CD4-positive, alpha-beta T cell treated with Interferon alpha-2 for 1 hour (primary cell): ENCODE measurements at regions not wholly inside any gene's neighbourhood (a gene's known extent, or its start where the extent isn't known, plus 50 kb on each side); places are given as distances from the start of the nearest gene placed in this dataset.
A peak's percentile ranks its signal among the peaks of the same experiment; 100 is the strongest.
"Not testable (repeated sequence)": the region's sequence is repeated elsewhere in the genome, so short reads cannot be mapped to it uniquely, and the experiment has no call there.

Experiments
- DNase-seq, 2 donors: peaks; one replicate each; pipeline ENCODE4 v3.0.0-alpha.2; 2020 to 2022

DNA sequence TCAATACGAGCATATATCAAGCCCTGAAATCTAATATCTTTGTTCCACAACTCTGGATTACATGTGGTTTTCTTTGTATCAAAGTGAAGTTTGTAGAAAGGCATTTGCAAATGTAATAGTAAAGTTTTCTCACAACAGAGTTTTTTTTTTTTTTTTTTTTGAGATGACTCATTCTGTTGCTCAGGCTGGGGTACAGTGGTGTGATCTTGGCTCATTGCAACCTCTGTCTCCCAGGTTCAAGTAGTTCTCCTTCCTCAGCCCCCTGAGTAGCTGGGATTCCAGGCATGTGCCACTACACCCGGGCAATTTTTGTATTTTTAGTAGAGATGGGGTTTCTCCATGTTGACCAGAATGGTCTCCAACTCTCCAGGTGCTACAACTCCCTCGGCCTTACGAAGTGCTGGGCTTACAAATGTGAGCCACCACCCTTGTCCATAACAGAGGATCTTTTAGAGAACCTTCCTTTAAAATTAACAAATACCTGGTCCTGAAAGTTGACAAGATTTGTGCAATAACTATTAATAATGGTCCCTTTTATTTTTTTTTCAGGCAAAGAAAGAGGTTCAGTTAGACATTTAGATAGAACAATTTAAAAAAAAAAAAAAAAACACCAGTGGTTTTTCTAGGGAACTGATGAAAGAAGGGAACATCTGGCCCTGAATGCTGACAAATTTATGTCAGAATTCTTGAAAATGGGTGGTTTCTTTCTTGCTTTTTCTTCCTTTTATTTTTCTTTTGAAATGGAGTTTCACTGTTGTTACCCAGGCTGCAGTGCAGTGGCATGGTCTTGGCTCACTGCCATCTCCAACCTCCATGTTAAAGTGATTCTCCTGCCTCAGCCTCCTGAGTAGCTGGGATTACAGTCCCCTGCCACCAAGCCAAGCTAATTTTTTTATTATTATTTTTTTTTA, 278.5 kb downstream of the RPS4Y2 start:
- DNase-seq, result no peak

GRCh38 chrY:21037398-21037797, 281.5 kb downstream of the RPS4Y2 start:
- DNase-seq, result not testable (repeated sequence)

DNA sequence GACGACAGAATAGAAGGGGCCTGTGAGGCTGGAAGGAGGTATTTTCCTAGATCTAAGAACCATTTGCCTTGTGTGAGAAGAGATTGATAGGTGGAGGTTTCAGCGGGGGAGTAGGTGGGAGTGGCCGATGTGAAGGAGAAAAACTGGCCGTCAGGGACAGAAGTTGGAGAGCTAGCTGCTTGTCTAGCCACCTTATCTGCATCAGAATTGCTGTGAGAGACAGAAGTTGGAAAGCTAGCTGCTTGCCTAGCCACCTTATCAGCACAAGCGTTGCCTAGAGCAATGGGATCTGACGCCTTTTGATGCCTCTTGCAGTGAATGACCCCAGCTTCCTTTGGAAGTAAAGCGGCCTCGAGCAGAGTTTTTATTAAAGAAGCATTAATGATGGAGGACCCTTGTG, 283.9 kb downstream of the RPS4Y2 start:
- no peak for DNase-seq

GRCh38 chrY:21040711-21041110, 284.8 kb downstream of the RPS4Y2 start:
- not testable (repeated sequence) for DNase-seq

GRCh38 chrY:21073079-21073478, 317.2 kb downstream of the RPS4Y2 start:
- DNase-seq, result peak in 1 of 2 donors; percentile 20

DNA sequence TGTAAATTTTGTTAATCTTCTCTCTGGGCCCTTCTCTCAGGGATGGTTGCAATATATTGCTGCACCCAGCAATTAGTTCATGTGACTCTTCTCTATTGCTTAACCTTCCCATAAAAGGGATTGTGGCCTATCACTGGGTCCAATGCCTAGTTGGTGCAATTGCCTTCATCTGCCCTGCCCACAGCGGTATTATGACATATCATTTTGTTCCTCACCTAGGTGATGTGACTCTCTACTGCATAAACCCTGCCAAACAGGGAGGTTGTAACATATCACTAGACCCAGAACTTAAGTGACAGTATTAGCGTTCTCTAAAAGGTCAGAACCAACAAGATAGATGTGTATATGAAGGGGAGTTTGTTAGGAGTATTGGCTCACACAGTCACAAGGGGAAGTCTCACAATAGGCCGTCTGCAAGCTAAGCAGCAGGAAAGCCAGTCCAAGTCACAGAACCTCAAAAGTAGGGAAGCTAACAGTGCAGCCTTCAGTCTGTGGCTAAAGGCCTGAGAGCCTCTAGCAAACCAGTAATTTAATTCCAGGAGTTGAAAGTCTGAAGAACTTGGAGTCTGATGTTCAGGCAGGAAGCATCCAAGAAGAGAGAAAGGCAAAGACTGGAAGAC, 317.8 kb downstream of the RPS4Y2 start:
- no peak for DNase-seq

- no peak for DNase-seq
Measured at GRCh38 chrY:21075658-21076057, 319.8 kb downstream of the RPS4Y2 start.

DNA sequence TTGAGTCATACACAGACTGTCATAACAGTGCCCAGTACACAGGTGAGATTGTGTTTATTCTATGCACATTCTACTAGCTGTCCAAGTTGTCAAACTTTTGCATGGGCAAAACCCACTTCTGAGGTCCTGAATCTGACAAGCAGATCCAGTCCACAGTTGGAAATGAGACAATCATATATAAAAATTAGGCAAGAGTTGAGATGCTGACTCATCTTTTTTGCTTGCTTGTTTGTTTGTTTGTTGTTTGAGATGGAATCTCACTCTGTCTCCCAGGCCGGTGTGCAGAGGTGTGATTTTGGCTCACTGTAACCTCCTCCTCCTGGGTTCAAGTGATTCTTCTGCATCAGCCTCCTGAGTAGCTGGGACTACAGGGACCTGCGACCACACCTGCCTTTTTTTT, 323.8 kb downstream of the RPS4Y2 start:
- DNase-seq, result no peak

GRCh38 chrY:21081640-21082611, 326.0 kb downstream of the RPS4Y2 start:
- DNase-seq, result no peak

DNA sequence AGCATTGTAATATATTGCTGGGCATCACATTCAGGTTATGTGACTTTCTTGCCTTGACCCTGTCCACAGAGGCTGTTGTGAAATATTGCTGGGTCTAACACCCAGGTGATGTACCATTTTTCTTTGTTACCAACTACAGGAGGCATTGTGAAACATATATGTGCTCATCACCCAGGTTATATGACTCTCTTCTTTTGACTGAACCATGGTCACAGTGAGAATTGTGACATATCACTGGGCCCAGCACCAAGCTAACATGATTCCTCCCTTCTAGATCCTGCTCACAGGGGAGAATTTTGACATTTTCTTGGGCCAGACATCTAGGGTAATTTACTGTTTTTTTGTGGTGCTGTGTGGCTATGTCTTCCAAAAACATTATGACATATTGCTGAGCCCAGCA, 326.7 kb downstream of the RPS4Y2 start:
- no peak for DNase-seq

DNA sequence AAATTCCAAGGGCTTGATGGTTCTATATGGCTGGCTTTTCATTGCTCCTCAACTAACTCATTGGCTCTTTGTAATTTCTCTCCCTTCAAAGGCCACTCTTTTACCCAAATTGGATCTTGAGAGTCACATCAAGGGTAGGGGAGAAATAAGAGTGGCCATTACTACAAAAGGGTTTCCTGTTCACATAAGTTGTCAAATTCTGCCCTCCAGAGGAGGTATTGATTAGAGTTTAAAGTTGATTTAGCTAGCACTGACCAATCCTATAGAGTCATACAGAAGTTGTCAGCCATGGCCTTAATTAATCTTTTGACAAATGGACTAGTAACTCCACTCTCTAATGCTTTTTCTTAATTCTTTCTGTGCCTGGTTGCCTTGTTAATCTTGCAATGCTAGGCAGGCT, 336.0 kb downstream of the RPS4Y2 start:
- DNase-seq, result peak in 1 of 2 donors; percentile 30

- no peak for DNase-seq
Measured at GRCh38 chrY:21102507-21102906, 346.6 kb downstream of the RPS4Y2 start.

GRCh38 chrY:21103885-21104284, 348.0 kb downstream of the RPS4Y2 start:
- no peak for DNase-seq

- DNase-seq, result no peak
Measured at GRCh38 chrY:21105529-21105928, 349.6 kb downstream of the RPS4Y2 start.

DNA sequence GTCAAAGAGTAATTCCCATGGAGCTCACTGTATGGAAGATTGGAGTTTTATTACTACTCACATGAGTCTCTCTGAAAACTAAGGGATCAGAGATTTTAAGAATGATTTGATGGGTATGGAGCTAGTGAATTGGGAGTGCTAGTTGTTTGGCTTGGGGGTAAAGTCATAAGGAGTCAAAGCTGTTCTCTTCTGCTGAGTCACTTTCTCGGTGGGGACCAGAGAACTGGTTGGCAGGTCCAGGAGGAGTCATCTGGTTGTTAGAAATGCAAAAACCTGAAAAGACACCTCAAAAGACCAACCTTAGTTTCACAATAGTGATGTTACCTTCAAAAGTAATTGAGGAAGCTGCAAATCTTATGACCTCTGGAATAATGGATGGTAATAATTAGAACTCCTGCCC, 355.4 kb downstream of the RPS4Y2 start:
- DNase-seq, result no peak

- DNase-seq, result no peak
Measured at GRCh38 chrY:21121065-21121464, 365.2 kb downstream of the RPS4Y2 start.

DNA sequence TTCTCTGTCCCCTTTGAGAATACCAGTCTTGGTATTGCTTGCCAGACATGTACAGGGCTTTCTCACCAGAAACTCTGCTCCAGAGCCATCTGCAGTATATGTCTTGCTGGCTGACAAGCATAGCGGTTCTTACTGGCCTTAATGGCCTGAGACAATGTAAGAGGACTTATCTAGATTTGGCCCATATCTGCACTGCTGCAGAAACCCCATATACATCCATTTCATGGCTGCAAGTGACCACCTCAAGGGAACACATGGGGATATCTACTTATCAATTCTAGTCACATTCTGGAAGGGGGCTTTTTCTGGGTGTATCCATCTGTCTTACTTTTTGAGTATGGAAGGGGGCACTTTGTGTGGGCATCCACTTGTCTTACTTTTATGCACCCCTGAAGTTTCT, 375.5 kb upstream of the RBMY1B start:
- no peak for DNase-seq

DNA sequence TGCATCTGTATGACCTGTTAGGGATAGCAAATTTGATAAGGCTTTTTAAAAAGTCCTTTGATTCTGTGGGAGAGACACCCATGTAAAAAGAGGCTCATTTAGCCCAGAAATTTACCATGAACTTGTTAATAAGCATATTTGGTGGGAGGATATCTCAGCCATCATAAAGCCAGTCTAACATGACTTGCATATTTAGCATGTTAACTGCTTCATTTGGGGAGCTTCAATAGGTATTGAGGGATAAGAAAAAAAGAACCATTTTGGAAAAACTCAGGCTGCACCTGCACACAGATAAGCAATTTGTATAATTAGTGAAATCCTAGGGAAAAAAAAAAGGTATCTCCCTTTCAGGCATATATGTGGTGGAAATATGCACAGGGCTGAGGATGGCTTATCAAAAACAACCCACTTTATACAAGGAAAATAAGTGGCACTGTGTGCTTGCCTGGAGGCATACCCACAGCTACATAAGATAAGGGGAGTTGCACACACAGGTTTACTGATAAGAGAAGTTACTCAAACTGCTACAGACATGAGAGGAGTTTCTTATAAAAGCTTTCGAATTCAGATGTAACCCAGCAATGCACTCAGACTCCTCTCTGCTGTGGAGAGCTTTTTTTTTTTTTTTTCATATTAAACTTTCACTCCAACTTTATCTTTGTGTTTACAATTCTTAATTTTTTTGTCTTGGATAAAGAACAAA, 372.9 kb upstream of the RBMY1B start:
- no peak for DNase-seq

DNA sequence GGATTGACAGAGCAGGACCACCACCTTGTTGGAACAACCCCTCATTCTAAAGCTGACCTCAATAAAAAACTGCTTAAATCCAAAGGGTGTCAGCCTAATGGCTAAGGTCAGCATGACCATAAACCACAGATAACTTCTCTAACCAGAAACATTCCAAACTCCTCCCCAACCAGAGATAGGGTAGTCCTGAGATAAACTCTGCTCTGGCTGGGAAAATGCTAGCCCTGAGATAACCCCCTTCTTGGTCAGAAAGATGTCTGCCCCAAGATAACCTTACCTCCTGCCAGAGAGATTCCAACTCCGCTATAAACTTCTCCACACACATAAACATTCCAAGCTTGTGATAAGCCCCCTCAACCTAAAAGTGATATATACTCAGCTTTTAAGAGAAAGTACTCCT, 364.8 kb upstream of the RBMY1B start:
- DNase-seq, result no peak

GRCh38 chrY:21149971-21150370, 361.2 kb upstream of the RBMY1B start:
- DNase-seq, result no peak

GRCh38 chrY:21169821-21170220, 341.3 kb upstream of the RBMY1B start:
- no peak for DNase-seq

DNA sequence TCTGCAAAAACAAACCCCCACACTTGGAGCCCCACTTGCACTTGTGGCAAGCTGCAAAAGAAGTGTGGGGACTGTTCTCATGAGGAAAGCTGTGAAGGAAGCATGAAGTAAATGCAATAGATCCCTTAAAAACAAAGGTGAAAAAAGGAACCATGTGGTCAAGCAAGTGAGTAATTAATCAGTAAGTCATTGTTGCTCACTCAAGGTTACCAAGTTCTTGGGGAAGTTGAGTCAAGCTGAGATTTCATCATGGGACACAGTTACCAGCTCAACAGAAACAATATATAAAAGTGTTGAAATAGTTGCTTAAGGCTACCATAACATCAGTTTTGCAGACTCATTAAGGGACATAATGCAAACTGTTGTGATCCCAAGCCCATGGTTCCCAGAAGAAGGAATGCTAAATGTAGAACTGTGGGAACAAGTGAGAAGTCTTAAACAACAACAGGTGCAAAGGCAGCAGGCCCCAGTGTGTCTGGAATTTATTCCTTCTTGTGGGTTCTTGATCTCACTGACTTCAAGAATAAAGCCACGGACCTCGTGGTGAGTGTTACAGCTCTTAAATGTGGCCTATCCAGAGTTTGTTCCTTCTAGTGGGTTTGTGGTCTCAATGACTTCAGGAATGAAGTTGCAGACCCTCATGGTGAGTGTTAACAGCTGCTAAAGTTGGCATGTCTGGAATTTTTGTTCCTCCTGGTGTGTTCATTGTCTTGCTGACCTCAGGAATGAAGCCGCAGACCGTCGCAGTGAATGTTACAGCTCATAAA, 336.3 kb upstream of the RBMY1B start:
- no peak for DNase-seq
